Ureter (tissue), 1 donor: ENCODE measurements at regions not wholly inside any gene's neighbourhood (a gene's known extent, or its start where the extent isn't known, plus 50 kb on each side); places are given as distances from the start of the nearest gene placed in this dataset.
"Not testable (repeated sequence)": the region's sequence is repeated elsewhere in the genome, so short reads cannot be mapped to it uniquely, and the experiment has no call there.

Experiments used
- DNase-seq: peaks from one replicate; pipeline ENCODE4 v3.0.0-alpha.2; 2020; ENCODE audit warnings: low spot score
- donor health status: DM: yes; HTN: yes; CAD: no.

DNA sequence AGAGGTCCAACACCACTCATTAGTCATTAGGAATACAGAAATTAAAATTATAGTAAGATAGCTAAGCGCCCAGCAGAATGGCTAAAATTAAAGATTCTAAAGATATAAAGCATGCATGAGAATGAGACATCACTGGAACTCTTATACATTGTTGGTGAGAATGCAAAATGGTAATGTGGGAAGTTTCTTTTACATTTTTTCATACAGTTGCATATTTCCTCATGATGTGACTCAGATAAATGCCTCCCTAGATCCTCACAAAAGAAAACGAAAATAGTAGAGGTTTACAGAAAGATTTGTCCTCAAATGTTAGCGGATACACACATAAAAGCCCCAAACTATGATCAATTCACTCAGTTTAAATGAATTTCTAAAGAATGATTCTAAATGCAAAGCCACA, 633.7 kb upstream of the GJE1 start:
- DNase-seq, result no peak

DNA sequence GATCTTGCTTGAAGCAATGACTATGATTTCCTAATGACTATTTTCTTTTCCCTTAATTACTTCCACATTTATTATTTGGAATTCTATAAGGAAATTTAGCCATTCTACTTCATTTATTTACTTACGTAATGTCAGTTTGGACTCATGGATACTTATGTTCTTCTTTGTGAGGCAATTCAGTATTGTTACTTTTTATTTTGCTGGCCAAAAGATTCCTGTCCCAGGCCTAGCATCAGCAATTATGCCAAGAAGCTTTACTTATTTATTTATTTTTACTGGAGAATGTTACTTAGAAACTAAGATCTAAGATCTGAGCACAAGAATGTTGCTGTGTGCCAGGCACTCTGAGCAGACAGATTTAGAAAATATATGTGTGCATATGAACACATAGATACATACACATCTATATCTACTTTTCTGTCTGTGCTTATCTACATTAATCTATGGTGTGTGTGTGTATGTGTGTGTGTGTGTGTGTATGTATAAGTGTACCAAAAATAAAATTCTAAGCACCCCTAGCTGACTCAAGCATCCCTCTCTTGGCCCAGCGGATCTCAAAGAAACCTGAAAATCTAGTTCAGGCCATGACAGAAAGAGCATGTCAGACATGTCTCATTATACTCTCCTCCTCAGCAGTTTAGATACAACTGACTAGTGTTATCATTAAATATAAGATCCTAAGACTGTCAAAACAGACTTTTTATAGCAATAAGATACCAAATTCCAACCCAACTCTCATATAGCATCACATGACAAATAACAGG, 640.0 kb upstream of the GJE1 start:
- no peak for DNase-seq

DNA sequence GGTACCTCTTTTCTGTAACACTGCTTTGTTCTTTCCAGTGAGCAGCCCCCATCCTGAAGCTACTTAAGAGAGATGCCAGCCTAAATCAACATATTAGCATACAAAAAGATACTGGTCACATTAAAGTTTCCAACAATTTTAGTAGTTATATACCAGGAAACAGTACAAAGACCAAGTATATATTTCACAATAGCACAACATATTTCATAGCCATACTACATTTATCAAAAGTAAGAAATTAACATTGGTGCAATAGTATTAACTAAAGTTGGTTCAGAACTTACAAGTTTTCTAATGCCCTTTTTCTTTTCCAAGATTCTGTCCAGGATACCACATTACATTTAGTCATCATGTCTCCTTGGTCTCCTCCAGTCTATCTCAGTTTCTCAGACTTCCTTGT, 641.0 kb upstream of the GJE1 start:
- no peak for DNase-seq

DNA sequence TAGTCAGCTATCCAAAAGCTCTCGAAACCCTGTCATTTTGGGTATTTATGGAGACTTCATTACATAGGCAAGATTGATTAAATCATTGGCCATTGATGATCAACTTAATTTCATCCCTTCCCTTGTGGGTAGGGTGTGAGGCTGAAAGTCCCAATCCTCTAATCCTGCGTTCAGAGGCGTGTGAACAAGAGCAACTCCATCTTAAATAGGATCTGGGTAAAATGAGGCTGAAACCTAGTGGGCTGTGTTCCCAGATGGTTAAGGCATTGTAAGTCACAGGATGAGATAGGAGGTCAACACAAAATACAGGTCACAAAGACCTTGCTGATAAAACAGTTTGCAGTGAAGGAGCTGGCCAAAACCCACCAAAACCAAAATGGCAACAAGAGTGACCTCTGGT, 641.7 kb upstream of the GJE1 start:
- no peak for DNase-seq

DNA sequence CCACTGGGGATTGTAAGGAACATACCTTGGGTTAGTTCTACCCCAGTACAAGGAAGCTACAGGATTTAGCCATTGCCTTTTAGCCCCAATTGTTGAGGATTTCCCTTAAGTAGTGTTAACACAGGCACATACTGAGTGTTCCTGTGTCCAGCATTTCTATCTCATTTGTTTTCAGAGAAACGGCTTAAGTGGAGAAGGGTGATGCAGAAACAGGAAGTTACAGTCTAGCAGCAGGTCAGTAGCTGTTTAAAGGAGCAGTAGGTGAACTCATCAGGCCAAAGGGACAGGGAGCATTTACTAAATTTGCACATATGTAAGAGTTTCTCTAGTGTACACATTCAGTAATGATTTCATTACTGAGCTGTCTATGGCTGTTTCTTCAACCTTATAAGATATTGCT, 644.2 kb upstream of the GJE1 start:
- no peak for DNase-seq

DNA sequence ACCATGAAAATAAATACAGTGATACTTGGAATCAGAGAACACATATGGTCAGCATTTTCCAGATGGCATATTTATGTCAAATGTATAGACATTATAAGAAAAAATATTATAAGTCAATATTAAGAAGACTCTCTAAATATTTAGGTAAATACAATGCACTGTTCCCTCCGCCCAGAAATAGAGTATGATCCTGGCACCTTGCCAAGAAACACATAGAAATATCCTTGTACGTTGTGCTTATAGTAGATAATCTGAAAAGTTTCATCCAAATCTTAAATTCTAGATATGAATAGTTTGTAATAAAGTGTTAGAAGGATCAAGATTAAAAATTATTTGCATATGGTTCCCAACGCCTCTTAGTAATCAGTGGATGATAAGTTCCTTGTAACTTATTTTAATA, 645.8 kb upstream of the GJE1 start:
- no peak for DNase-seq

DNA sequence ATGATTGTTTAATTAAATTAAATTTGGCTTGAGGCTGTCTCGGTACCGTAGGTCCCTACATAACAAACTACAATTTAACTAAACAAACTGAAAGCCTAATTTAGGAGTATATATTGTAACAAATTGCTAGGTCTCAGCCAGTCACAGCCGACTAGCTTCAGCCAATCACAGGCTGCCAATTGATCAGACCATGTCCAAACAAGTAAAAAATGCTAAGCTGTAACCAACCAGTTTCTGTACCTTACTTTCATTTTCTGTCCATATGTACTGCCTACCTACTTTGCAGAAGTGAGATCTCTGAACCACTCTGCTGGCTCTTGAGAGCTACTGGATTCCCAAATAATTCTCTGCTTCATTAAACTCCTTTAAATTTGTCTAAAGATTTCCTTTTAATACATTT, 648.0 kb upstream of the GJE1 start:
- no peak for DNase-seq

DNA sequence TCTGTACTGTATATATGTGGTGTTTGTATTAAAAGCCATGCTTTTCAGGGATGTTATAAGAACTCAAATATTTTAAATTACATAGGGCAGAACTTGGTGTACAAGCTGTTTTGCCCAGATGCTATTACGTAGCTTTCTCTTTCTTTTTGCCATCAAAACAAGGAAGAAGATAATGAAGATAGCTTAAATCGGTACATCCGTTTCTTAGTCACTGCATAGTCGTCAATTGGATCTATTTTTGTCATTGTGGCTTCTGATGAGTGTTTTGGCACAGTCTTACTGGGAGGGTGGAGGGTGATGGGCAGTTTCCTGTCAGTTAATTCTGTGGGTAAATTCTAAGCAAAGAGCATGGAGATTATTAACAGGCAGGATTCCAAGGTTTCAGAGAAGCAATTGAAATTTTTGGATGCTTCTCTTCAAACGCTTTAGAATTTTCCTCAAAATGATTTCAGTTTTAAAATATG, 649.1 kb upstream of the GJE1 start:
- DNase-seq, result no peak

DNA sequence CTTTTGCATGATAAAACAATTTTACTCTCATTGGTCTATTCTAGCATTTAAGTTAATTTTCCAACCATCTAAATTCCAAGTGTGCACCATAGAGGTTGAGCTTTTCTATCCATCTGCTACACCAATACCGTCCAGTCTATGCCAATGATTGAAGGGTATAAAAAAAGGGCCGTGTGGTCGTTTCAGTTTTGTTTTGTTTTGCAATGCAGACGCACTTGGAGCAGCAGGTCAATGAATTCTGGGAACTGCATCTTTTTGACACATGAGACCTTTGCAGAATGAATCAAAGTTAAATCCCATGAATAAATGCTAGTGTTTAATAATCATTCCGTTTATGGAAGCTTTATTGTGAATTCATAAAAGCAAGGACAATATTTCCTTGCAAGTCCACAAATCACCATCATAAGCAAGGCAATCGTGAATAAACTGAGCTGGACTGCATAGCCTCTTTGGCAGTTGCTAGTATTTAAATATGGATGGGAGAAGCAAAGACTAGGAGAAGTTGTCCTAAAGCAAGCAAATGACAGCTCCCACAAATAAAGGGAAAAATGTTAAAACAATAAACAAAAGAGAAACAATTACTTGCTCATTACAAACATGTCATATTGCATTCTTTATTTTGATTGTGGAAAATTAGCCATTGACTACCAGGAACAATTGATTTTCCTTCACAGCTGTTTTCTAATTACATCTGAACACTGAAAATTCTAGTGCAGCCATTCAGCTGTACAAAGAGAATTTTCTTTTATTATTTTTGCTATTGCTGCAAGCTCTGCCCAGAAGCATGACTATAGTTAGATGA, 649.7 kb upstream of the GJE1 start:
- no peak for DNase-seq

DNA sequence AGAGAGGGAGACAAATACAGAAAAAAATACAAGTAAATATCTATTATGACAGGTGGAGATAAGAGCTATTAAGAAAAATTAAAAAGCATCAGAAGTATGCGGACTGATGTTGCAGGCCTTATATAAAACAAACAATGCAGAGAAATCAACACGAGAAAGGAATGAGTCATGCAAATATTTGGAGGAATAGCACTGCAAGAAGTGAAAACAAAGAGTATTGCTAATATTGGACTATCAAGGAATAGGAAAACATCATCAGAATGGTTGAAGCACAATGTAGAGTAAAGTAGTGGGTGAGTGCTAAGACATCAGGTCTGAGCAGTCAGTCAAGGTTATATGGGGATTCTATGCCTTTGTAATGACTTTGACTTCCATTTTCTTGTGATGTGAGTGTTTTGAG, 657.5 kb upstream of the GJE1 start:
- DNase-seq, result no peak

DNA sequence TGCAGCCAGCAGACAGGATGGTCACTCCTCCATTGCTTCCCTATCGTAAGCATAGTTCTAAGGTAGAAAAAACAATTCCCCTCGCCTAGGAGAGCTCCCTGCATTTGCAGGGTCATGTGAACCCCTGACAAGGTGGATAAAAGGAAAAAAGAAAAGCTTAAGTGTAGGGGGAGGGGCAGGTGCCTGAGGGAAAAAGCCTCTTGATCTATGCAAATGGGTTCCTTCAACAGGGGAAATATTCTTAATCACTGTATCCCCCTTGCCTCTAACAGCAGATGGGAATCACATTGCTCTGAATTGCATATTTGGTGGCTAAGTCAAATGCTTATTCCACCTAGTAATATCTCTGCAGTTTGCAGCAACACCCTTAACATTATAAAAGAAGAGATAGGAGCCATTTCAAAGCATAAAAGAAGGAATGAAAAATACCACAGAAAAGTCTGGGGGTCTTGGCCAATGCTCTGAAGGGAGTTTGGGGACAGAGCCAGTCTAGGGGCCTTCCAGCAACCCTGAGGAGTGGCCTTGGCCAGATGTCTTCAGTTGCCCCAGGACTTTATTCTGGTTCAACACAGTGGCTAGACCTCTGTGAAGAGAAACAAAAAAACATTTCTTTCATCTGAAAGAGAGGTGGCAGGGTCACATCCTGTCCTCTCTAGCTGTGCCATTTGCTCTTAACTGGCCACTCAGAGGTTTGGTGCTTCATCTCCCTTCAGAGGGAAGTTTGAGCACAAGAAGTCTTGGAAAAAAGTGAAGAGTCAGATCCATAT, 660.4 kb upstream of the GJE1 start:
- no peak for DNase-seq

DNA sequence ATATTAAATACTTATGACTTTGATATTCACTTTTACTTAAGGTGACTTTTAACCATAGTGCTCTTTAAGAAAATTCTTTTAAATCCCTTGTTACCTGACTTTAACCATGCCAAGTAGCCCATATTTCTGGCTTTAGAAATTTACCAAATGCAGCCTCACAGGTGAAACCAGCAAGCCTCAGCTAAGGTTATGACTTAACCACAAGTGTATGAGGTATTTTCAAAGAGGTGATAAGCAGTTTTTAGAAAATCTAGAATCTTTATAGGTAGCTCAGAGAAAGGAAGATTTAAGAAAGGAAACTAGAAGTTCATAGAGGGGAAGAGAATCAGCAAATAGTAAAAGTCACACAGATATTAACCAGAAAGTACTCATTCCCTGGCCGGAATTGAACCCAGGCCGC, 661.9 kb upstream of the GJE1 start:
- DNase-seq, result no peak

DNA sequence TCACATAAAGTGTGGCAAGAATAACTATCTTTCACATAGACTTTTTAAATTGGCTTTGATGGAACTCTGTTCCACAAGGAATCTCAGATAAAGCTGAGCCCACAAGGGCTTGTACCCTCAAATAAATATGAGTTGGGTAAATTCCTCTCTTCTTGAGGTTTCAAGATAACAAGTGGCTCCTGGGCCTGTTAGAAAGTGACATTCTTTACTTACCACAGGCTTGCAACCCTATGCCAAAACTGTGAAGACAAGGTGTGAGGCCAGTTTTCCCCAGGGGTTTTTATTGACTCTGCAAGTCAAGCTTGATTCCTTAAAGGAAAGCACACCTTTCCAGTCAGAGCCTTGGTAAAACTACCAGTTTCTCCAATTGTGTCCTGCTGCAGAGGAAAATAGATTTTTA, 664.8 kb upstream of the GJE1 start:
- DNase-seq, result no peak

DNA sequence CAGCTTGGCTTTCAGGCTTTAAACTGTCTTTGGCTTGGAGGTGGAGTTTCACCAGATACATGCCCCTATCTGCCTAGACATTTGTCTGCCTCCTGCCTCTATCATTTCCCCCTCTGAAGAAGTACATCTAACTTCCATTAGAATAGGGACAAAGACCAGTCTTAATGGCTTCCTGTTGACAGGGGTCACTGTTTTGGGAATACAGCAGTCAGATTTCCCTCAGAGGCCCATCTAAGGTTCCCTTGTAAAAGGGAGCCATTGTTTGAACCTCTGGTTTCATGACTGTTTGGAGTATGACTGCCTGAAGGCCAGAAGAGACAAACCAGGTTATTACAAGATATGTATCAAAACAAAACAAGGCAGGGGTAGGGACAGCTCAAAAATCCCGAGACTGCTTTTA, 665.7 kb upstream of the GJE1 start:
- DNase-seq, result no peak

DNA sequence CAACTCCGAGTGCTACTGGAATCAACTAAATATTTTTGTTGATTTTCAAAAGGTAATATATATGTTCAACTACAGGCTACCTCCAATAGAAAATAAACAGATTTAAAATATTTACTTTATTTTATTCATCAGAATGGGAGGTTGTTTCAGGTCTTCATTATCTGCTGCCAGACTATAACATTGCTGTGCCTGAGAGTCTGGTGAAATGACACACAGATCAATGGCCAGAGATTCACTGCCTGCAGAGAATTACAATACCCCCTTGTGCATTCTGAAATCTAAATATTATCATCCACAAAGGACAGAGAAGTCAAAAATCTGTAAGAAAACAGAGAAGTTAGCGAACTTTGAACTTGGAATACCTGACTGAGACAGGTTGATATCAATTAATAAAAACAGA, 667.8 kb upstream of the GJE1 start:
- no peak for DNase-seq

DNA sequence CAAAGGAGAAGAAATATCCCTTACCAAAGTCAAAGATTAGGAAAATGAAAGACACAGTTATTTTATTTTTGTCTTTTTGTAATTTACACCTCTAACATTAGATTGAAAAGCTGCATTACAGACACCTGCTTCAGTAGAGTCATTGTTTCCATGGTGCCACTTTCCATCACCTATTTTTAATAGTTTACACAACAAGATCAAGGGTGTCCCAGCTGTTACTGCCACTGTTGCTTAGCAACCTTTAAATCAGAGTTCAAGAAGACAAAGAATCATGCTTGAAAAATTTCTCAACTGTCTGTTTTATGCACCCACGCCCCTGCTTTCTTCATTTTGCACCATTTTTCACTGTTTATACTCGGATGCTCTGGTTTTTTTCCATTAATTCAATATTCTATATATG, 668.2 kb upstream of the GJE1 start:
- DNase-seq, result no peak

DNA sequence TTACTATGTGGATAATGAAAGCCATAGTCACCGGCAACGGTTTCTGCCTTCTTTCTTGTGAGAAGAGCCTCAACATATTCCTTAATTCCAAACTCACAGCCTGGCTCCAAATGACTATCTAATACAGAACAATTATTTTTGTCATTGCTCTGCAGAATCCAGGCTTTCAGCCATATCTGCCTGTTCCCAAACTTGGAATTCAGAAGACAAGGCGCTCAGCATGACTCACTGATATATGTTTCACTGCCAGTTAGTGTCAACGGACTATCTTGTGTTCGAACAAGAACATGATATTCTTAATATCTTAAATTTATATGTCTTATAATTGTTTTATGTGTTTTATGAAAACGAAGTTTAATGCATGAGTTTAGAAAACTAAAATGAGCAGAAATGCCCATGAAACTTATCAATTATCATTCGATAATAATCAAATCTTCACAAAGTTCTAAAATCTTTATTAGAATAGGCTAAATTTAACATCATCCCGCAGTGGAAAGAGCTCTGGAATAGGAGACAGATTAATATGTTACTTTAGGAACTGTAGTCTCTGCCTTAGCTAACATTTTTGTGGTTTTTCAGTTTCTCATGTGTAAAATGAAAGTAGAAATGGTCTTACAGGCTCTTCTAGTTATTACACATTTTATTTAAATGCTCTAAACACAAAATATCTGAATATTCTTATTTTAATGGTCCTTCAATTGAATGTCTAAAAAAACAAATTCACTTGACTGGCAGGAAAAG, 669.3 kb upstream of the GJE1 start:
- DNase-seq, result no peak

DNA sequence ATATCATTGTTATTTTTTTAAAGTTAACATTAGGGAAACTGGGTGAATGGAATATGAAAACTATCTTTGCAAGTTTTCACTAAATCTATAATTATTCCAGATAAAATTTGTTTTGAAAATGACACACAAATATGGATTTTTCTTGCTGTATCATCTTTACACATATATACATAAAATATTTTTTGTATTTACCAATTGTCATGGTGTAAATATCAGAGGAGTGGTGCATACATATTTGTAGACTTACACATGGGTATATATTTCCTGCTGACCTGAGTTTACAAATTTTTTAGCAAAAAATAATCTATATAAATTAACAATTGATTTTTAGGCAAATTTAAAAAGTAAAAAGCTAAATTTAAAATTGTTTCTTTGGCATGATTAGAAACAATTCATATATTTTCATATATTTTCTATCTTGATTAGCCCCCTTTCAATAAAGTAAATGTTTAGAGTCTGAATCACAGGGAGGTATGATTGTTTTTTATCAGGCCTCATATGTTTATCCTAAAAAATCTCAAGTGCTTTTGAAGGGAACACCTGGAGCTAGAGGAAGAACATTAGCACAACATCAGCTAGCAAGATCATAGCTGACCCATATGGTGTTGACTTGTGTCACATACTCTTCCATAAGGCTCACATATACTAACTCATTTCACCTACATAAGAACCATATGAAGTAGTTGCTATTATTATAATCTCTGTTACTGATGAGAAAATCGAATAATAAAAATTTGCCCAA, 671.8 kb upstream of the GJE1 start:
- no peak for DNase-seq

DNA sequence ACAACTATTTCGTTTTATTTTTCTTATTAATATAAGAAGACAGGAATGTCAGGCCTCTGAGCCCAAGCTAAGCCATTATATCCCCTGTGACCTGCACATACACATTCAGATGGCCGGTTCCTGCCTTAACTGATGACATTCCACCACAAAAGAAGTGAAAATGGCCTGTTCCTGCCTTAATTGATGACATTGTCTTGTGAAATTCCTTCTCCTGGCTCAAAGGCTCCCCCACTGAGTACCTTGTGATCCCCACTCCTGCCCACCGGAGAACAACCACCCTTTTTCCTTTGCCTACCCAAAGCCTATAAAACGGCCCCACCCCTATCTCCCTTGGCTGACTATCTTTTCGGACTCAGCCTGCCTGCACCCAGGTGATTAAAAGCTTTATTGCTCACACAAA, 672.5 kb upstream of the GJE1 start:
- not testable (repeated sequence) for DNase-seq

DNA sequence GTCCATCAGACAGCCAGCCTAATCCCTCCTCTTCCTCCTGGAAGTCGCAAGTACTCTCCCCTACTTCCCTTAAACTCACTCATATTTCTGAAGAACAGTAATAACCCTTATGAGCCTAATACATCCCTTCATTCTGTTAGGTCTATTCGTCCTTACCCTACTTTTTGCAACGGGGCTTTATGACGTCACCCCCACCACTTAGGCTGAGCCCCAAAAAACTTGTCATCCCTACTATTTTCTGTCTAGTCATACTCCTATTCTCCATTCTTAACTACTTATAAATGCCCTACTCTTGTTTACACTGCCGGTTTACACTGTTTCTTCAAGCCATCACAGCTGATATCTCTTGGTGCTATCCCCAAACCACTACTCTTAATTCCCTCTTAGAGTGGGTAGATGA, 674.7 kb upstream of the GJE1 start:
- DNase-seq, result not testable (repeated sequence)

DNA sequence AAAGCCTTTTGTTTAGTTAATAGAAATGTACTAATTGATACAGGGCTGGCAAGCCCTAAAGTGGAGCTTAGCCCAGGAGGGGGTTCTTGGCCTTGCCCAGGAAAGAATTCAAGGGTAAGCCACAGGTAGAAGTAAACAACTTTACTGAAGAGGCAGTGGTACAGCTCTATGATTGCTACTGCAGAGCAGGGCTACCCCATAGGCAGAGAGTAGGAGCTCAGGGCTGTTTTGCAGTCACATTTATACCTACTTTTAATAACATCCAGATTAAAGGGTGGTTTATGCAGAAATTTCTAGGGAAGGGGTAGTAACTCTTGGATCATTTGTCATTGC, 680.4 kb upstream of the GJE1 start:
- DNase-seq, result no peak
